ENCODE measurements at regions not wholly inside any gene's neighbourhood (a gene's known extent, or its start where the extent isn't known, plus 50 kb on each side); places are given as distances from the start of the nearest gene placed in this dataset.

DNA sequence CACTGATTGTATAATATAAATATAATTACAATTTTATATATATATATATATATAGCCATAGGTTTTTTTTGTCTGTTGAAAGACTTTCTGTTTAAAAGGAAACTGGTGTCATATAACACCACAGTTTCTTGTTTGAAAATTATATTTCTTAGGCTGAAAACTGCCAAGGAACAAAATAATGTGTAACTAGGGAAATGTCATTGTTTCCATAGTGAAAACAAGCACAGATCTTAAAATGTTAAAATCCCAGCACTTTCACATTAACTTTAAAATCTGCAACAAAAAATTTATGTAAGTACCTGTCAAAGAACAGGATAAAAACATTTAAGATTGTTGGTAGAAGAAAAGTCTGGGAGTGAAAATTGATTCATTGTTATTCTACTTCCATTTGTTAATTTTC, 104.2 kb downstream of the ATP6V1G3 start:
- H3K79me2 ChIP-seq (ENCODE audit: insufficient read depth, low read length), result no peaks in the 10 kb centered on the region
- H3K27me3 ChIP-seq (ENCODE audit: control insufficient read depth in 2 of 2, insufficient read depth in 2 of 2, low read length in 2 of 2), result no peaks in the 10 kb centered on the region
- Mint-ChIP-seq H3K27me3 (ENCODE audit: low read depth in 3 of 3) (peaks cover 0 to 1% (median 0%) of the 10 kb centered on the region in 3 donors), H3K9me3 (peaks cover 0 to 14% (median 7%) of the 10 kb centered on the region in 7 donors), H3K27ac (no peak overlapping the region), H3K36me3 (no peaks in the 10 kb centered on the region), H3K4me3 (no peak overlapping the region), H3K4me1 (peaks cover 7% of the 10 kb centered on the region)
- no peak for DNase-seq
- no peak overlapping the region for H3K4me2 ChIP-seq (replicated peaks; ENCODE audit: extremely low read depth, low read length, poor library complexity, severe bottlenecking)
- no peaks in the 10 kb centered on the region for H3K4me1 ChIP-seq (ENCODE audit: control insufficient read depth in 1 of 2, insufficient read depth in 2 of 2, low read length in 2 of 2)
- no peak overlapping the region for H3K9ac ChIP-seq (ENCODE audit: insufficient read depth, low read length, poor library complexity, severe bottlenecking)
- no peak overlapping the region for H3K27ac ChIP-seq (ENCODE audit: low read depth in 1 of 2, low read length in 2 of 2)
- H4K20me1 ChIP-seq (ENCODE audit: insufficient read depth, low read length), result no peaks in the 10 kb centered on the region
- H3K4me3 ChIP-seq (replicated peaks in 1 of 3; ENCODE audit: low read depth in 2 of 3, low read length in 3 of 3), result no peak overlapping the region
- no peaks in the 10 kb centered on the region for H3K36me3 ChIP-seq (replicated peaks in 1 of 2; ENCODE audit: control insufficient read depth in 1 of 2, insufficient read depth in 2 of 2, low read length in 2 of 2)
- no peaks in the 10 kb centered on the region for H3K9me3 ChIP-seq (replicated peaks in 1 of 2; ENCODE audit: control insufficient read depth in 1 of 2, insufficient read depth in 1 of 2, low read length in 2 of 2)
- TF ChIP-seq, protein P1, sequence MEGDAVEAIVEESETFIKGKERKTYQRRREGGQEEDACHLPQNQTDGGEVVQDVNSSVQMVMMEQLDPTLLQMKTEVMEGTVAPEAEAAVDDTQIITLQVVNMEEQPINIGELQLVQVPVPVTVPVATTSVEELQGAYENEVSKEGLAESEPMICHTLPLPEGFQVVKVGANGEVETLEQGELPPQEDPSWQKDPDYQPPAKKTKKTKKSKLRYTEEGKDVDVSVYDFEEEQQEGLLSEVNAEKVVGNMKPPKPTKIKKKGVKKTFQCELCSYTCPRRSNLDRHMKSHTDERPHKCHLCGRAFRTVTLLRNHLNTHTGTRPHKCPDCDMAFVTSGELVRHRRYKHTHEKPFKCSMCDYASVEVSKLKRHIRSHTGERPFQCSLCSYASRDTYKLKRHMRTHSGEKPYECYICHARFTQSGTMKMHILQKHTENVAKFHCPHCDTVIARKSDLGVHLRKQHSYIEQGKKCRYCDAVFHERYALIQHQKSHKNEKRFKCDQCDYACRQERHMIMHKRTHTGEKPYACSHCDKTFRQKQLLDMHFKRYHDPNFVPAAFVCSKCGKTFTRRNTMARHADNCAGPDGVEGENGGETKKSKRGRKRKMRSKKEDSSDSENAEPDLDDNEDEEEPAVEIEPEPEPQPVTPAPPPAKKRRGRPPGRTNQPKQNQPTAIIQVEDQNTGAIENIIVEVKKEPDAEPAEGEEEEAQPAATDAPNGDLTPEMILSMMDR (IDR thresholded peaks at IDR 0.05), result no peak
- intact Hi-C loops (cut with micrococcal nuclease), result no loop called here
- H2AFZ ChIP-seq (ENCODE audit: insufficient read depth, low read depth, low read length, poor library complexity, severe bottlenecking), result no peak overlapping the region

DNA sequence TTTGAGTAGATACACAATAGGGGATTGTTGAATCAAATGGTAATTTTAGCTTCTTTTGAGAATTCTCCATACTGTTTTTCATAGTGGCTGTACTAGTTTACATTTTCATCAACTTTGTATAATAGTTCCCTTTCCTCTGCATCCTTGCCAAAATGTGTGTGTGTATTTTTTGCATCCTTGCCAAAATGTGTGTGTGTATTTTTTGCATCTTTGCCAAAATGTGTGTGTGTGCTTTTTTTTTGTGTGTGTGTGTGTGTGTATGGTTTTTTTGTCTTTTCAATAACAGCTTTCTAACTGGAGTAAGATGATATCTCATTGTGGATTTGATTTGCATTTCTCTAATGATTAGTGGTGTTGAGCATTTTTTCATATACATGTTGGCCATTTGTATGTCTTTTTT, 105.4 kb downstream of the ATP6V1G3 start:
- Histone ChIP-seq H3K27me3 (ENCODE audit: control insufficient read depth in 2 of 2, insufficient read depth in 2 of 2, low read length in 2 of 2) (no peaks in the 10 kb centered on the region), H3K27ac (ENCODE audit: low read depth in 1 of 2, low read length in 2 of 2) (no peak overlapping the region), H4K20me1 (ENCODE audit: insufficient read depth, low read length) (no peaks in the 10 kb centered on the region), H3K9me3 (replicated peaks in 1 of 2; ENCODE audit: control insufficient read depth in 1 of 2, insufficient read depth in 1 of 2, low read length in 2 of 2) (no peaks in the 10 kb centered on the region), H3K4me1 (ENCODE audit: control insufficient read depth in 1 of 2, insufficient read depth in 2 of 2, low read length in 2 of 2) (no peaks in the 10 kb centered on the region), H3K4me2 (replicated peaks; ENCODE audit: extremely low read depth, low read length, poor library complexity, severe bottlenecking) (no peak overlapping the region), H3K79me2 (ENCODE audit: insufficient read depth, low read length) (no peaks in the 10 kb centered on the region), H3K36me3 (replicated peaks in 1 of 2; ENCODE audit: control insufficient read depth in 1 of 2, insufficient read depth in 2 of 2, low read length in 2 of 2) (no peaks in the 10 kb centered on the region), H3K4me3 (replicated peaks in 1 of 3; ENCODE audit: low read depth in 2 of 3, low read length in 3 of 3) (no peak overlapping the region), H2AFZ (ENCODE audit: insufficient read depth, low read depth, low read length, poor library complexity, severe bottlenecking) (no peak overlapping the region), H3K9ac (ENCODE audit: insufficient read depth, low read length, poor library complexity, severe bottlenecking) (no peak overlapping the region)
- Mint-ChIP-seq H3K36me3 (no peaks in the 10 kb centered on the region), H3K4me3 (no peak overlapping the region), H3K27ac (no peak overlapping the region), H3K27me3 (ENCODE audit: low read depth in 3 of 3) (peaks cover 0 to 1% (median 0%) of the 10 kb centered on the region in 3 donors), H3K4me1 (peaks cover 7% of the 10 kb centered on the region), H3K9me3 (peaks cover 2 to 25% (median 8%) of the 10 kb centered on the region in 7 donors)
- no peak for DNase-seq
- TF ChIP-seq, protein P1 (IDR thresholded peaks at IDR 0.05), result no peak
- intact Hi-C loops (cut with micrococcal nuclease), result no loop called here

All from CD14-positive monocyte (primary cell).